GM23338 (cell line): ENCODE measurements at regions not wholly inside any gene's neighbourhood (a gene's known extent, or its start where the extent isn't known, plus 50 kb on each side); places are given as distances from the start of the nearest gene placed in this dataset.

ENCODE experiments used
- ATAC-seq: fragments of 200-7000 bp; cut with Tn5 transposase; 3 replicates; pipeline ENCODE4 v1.9.1; 2020
- DNase-seq: peaks from one replicate; pipeline ENCODE4 v3.0.0-alpha.2; 2015; ENCODE audit warnings: low spot score
- H2AFZ ChIP-seq: fragments of 200-600 bp; sonication (generic); 2 replicates; pipeline ENCODE4 v1.8.0; 2016; ENCODE audit warnings: antibody characterized with exemption, mild to moderate bottlenecking, moderate library complexity
- H3F3A ChIP-seq: fragments of 200-600 bp; sonication (generic); replicated peaks from 2 replicates; pipeline ENCODE4 v1.8.0; 2017; ENCODE audit warnings: antibody characterized with exemption, mixed run types, low read depth
- H3K27ac ChIP-seq: fragments of 200-600 bp; sonication (generic); 2 replicates; pipeline ENCODE4 v1.6.1; 2016; ENCODE audit warnings: low read depth
- H3K27me3 ChIP-seq: fragments of 200-600 bp; sonication (generic); 2 replicates; pipeline ENCODE4 v1.8.0; 2016; ENCODE audit warnings: mild to moderate bottlenecking, mixed run types, moderate library complexity; ENCODE audit not compliant: insufficient read depth
- H3K36me3 ChIP-seq: fragments of 200-600 bp; sonication (generic); 2 replicates; pipeline ENCODE4 v1.8.0; 2016; ENCODE audit warnings: mild to moderate bottlenecking; ENCODE audit not compliant: insufficient read depth
- H3K4me1 ChIP-seq: fragments of 200-600 bp; sonication (generic); 2 replicates; pipeline ENCODE4 v1.8.0; 2016; ENCODE audit warnings: mild to moderate bottlenecking, moderate library complexity; ENCODE audit not compliant: insufficient read depth
- H3K4me2 ChIP-seq: fragments of 200-600 bp; sonication (generic); 2 replicates; pipeline ENCODE4 v1.7.1; 2017; ENCODE audit warnings: mixed run types
- H3K4me3 ChIP-seq: fragments of 200-600 bp; sonication (generic); 2 replicates; pipeline ENCODE4 v1.6.1; 2016; ENCODE audit warnings: mixed run types
- H3K79me2 ChIP-seq: fragments of 200-600 bp; sonication (generic); replicated peaks from 2 replicates; pipeline ENCODE4 v1.8.0; 2017; ENCODE audit warnings: mild to moderate bottlenecking; ENCODE audit not compliant: insufficient read depth
- H3K9me2 ChIP-seq: fragments of 200-600 bp; sonication (generic); 2 replicates; pipeline ENCODE4 v1.8.0; 2017; ENCODE audit not compliant: insufficient read depth
- H4K20me1 ChIP-seq: fragments of 200-600 bp; sonication (generic); replicated peaks from 2 replicates; pipeline ENCODE4 v1.8.0; 2017; ENCODE audit warnings: mild to moderate bottlenecking; ENCODE audit not compliant: insufficient read depth
- H3K27ac Mint-ChIP-seq: 2 replicates; pipeline ENCODE4 v1.8.0; 2020; ENCODE audit warnings: inconsistent platforms, mild to moderate bottlenecking, moderate library complexity, mixed read lengths
- H3K27me3 Mint-ChIP-seq: 3 replicates; pipeline ENCODE4 v1.8.0; 2022; ENCODE audit warnings: low read depth, mild to moderate bottlenecking, moderate library complexity, mixed read lengths, inconsistent platforms; ENCODE audit not compliant: insufficient read depth, poor library complexity
- H3K36me3 Mint-ChIP-seq: 3 replicates; pipeline ENCODE4 v1.8.0; 2021; ENCODE audit warnings: low read depth, mild to moderate bottlenecking, inconsistent platforms, moderate library complexity, mixed read lengths
- H3K4me1 Mint-ChIP-seq: 3 replicates; pipeline ENCODE4 v1.8.0; 2020; ENCODE audit warnings: mild to moderate bottlenecking, inconsistent platforms, mixed read lengths
- H3K4me3 Mint-ChIP-seq: 3 replicates; pipeline ENCODE4 v1.8.0; 2021; ENCODE audit warnings: moderate library complexity, mild to moderate bottlenecking, inconsistent platforms, mixed read lengths
- H3K9me3 Mint-ChIP-seq: 3 replicates; pipeline ENCODE4 v1.8.0; 2020; ENCODE audit warnings: moderate library complexity, mild to moderate bottlenecking, inconsistent platforms, mixed read lengths
- CREB1 ChIP-seq: fragments of 250-450 bp; sonication (Bioruptor Pico); IDR thresholded peaks from 2 replicates; pipeline ENCODE4 v1.5.0; 2020; ENCODE audit warnings: low read depth, mild to moderate bottlenecking, moderate library complexity
- ETS1 ChIP-seq: IDR thresholded peaks from 2 replicates; pipeline ENCODE4 v1.6.1; 2016; ENCODE audit warnings: antibody characterized with exemption
- EZH2 ChIP-seq: fragments of 200-600 bp; sonication (generic); IDR thresholded peaks from one replicate; pipeline ENCODE4 v1.8.0; 2017; ENCODE audit warnings: antibody characterized with exemption, mild to moderate bottlenecking, low read depth; ENCODE audit not compliant: unreplicated experiment
- EZH2phosphoT487 ChIP-seq: fragments of 200-600 bp; sonication (generic); IDR thresholded peaks from one replicate; pipeline ENCODE4 v1.8.1; 2018; ENCODE audit warnings: antibody characterized with exemption; ENCODE audit not compliant: unreplicated experiment
- JUNB ChIP-seq: IDR thresholded peaks from one replicate; pipeline ENCODE4 v1.6.1; 2016; ENCODE audit warnings: antibody characterized with exemption; ENCODE audit not compliant: unreplicated experiment
- NANOG ChIP-seq: IDR thresholded peaks from 2 replicates; pipeline ENCODE4 v1.6.1; 2016; ENCODE audit warnings: antibody characterized with exemption, borderline replicate concordance
- POLR2AphosphoS5 ChIP-seq: IDR thresholded peaks from 2 replicates; pipeline ENCODE4 v1.6.1; 2016; ENCODE audit warnings: antibody characterized with exemption, low read depth
- ZNF114 ChIP-seq: fragments of 250-450 bp; sonication (Bioruptor Pico); IDR thresholded peaks from 2 replicates; pipeline ENCODE4 v1.5.0; 2020; ENCODE audit warnings: mild to moderate bottlenecking, moderate library complexity
- ZNF331 ChIP-seq: fragments of 250-450 bp; sonication (Bioruptor Pico); IDR thresholded peaks from 2 replicates; pipeline ENCODE4 v1.5.0; 2020; ENCODE audit warnings: low read depth, mild to moderate bottlenecking, moderate library complexity
- TF ChIP-seq, protein P1 (sequence below): fragments of 250-450 bp; sonication (Bioruptor Pico); IDR thresholded peaks from 2 replicates; pipeline ENCODE4 v1.5.0; 2020; ENCODE audit warnings: mild to moderate bottlenecking, moderate library complexity

DNA sequence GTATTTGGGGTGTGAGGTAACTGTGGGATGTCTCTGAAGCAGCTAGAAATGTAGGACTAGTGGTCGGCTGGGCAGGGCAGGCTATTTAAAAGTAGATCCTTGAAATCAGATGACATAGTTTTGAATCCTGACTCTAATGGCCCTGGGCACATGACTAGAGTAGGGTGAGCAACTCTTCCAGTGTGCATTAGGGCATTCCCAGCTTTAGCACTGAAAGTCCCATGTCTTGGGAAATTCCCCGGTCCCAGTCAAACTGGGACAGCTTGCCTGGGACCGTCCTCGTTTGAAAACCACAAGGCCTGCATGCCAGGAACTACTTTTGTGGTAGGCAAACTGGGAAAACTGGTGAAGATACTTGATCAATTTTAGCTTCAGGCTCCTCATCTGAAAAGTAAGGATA, 255.3 kb downstream of the PTEN start (continued):
- TF ChIP-seq, protein P1, sequence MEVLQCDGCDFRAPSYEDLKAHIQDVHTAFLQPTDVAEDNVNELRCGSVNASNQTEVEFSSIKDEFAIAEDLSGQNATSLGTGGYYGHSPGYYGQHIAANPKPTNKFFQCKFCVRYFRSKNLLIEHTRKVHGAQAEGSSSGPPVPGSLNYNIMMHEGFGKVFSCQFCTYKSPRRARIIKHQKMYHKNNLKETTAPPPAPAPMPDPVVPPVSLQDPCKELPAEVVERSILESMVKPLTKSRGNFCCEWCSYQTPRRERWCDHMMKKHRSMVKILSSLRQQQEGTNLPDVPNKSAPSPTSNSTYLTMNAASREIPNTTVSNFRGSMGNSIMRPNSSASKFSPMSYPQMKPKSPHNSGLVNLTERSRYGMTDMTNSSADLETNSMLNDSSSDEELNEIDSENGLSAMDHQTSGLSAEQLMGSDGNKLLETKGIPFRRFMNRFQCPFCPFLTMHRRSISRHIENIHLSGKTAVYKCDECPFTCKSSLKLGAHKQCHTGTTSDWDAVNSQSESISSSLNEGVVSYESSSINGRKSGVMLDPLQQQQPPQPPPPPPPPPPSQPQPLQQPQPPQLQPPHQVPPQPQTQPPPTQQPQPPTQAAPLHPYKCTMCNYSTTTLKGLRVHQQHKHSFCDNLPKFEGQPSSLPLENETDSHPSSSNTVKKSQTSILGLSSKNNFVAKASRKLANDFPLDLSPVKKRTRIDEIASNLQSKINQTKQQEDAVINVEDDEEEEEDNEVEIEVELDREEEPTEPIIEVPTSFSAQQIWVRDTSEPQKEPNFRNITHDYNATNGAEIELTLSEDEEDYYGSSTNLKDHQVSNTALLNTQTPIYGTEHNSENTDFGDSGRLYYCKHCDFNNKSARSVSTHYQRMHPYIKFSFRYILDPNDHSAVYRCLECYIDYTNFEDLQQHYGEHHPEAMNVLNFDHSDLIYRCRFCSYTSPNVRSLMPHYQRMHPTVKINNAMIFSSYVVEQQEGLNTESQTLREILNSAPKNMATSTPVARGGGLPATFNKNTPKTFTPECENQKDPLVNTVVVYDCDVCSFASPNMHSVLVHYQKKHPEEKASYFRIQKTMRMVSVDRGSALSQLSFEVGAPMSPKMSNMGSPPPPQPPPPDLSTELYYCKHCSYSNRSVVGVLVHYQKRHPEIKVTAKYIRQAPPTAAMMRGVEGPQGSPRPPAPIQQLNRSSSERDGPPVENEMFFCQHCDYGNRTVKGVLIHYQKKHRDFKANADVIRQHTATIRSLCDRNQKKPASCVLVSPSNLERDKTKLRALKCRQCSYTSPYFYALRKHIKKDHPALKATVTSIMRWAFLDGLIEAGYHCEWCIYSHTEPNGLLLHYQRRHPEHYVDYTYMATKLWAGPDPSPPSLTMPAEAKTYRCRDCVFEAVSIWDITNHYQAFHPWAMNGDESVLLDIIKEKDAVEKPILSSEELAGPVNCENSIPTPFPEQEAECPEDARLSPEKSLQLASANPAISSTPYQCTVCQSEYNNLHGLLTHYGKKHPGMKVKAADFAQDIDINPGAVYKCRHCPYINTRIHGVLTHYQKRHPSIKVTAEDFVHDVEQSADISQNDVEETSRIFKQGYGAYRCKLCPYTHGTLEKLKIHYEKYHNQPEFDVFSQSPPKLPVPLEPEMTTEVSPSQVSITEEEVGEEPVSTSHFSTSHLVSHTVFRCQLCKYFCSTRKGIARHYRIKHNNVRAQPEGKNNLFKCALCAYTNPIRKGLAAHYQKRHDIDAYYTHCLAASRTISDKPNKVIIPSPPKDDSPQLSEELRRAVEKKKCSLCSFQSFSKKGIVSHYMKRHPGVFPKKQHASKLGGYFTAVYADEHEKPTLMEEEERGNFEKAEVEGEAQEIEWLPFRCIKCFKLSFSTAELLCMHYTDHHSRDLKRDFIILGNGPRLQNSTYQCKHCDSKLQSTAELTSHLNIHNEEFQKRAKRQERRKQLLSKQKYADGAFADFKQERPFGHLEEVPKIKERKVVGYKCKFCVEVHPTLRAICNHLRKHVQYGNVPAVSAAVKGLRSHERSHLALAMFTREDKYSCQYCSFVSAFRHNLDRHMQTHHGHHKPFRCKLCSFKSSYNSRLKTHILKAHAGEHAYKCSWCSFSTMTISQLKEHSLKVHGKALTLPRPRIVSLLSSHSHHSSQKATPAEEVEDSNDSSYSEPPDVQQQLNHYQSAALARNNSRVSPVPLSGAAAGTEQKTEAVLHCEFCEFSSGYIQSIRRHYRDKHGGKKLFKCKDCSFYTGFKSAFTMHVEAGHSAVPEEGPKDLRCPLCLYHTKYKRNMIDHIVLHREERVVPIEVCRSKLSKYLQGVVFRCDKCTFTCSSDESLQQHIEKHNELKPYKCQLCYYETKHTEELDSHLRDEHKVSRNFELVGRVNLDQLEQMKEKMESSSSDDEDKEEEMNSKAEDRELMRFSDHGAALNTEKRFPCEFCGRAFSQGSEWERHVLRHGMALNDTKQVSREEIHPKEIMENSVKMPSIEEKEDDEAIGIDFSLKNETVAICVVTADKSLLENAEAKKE (CRISPR knock-in tag): no peak

- no peaks in the 10 kb centered on the region for H3K27me3 ChIP-seq
- 0 out of 2 replicates have a peak, but pooled peaks cover 2% of the 10 kb centered on the region for H3K9me2 ChIP-seq
- no peaks in the 10 kb centered on the region for H4K20me1 ChIP-seq
- H3K4me3 Mint-ChIP-seq: no peak overlapping the region
- H3K36me3 Mint-ChIP-seq: no peaks in the 10 kb centered on the region
- ATAC-seq (no peak), DNase-seq (no peak)
- no peak overlapping the region for H3K4me3 ChIP-seq
- no peaks in the 10 kb centered on the region for H3K36me3 ChIP-seq
- no peaks in the 10 kb centered on the region for H3F3A ChIP-seq
- no peaks in the 10 kb centered on the region for H3K9me3 Mint-ChIP-seq
- H3K79me2 ChIP-seq: no peaks in the 10 kb centered on the region
- 0 out of 2 replicates have a peak overlapping the region, but pooled peaks have one; percentile 0 for H2AFZ ChIP-seq
- peaks cover 4% of the 10 kb centered on the region for H3K27me3 Mint-ChIP-seq
- H3K4me1 ChIP-seq: peaks cover 26% of the 10 kb centered on the region
- H3K27ac ChIP-seq: no peak overlapping the region
- peaks cover 7% of the 10 kb centered on the region for H3K4me1 Mint-ChIP-seq
- no peak overlapping the region for H3K27ac Mint-ChIP-seq
- H3K4me2 ChIP-seq: no peak overlapping the region
- no peak for TF ChIP-seq NANOG
- TF ChIP-seq ETS1: no peak
- TF ChIP-seq POLR2AphosphoS5: no peak
- TF ChIP-seq CREB1: no peak
- no peak for TF ChIP-seq JUNB
- TF ChIP-seq EZH2phosphoT487: no peak
- no peak for TF ChIP-seq ZNF331 (CRISPR knock-in tag)
- TF ChIP-seq, protein P1 (CRISPR knock-in tag): no peak
- no peak for TF ChIP-seq EZH2
- TF ChIP-seq ZNF114 (CRISPR knock-in tag): no peak
These were observed 255.7 kb downstream of the PTEN start for GRCh38 chr10:88119160-88119559.
